ENCODE measurements at regions not wholly inside any gene's neighbourhood (a gene's known extent, or its start where the extent isn't known, plus 50 kb on each side); places are given as distances from the start of the nearest gene placed in this dataset.
"Not testable (repeated sequence)": the region's sequence is repeated elsewhere in the genome, so short reads cannot be mapped to it uniquely, and the experiment has no call there.

DNA sequence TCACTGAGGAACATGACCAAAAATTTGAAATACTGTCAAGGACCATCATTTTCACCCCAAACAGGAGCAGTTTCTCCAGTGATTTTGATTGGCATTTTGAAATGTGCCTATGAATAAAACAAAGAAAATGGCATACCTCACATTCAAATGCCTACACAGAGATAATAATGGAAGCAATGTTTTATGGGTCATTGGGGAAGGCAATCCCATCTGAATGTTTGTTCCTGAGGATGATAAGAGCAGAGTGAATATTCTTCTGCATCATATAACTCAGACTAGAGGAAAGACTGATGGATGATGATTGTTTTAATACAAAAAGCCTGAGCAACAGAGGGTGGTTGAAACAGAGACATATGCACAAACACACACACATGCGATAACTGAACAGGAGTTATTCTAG lies 2749.9 kb downstream of the PCDH9 start:
- H3K4me3 ChIP-seq (ENCODE audit: low read depth, low read length): no peak overlapping the region
- H3K27ac ChIP-seq (ENCODE audit: low read depth, low read length): no peak overlapping the region

DNA sequence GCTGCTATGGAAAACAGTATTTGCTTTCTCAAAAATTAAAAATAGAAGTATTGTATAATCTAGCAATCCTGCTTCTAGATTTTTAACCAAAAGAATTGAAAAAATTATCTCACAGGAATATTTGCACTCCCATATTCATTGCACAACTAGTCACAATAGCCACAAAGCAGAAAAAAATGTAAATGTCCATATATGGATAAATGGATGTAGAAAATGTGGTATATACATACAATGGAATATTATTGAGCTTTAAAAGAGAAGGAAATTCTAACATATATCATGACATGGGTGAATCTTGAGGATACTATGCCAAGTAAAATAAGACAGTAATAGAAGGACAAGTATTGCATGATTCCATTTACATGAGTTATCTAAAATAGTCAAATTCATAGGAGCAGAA lies 2753.0 kb downstream of the PCDH9 start:
- Histone ChIP-seq H3K9ac (ENCODE audit: low read length) (no peak overlapping the region), H3K27ac (ENCODE audit: low read depth, low read length) (no peak overlapping the region), H3K9me3 (ENCODE audit: control insufficient read depth, insufficient read depth, low read depth, low read length) (0 out of 2 replicates have a peak, but pooled peaks cover 3% of the 10 kb centered on the region), H3K4me1 (ENCODE audit: control insufficient read depth, insufficient read depth, low read length) (peaks cover 9% of the 10 kb centered on the region), H3K36me3 (ENCODE audit: control insufficient read depth, insufficient read depth, low read length) (no peaks in the 10 kb centered on the region), H3K4me3 (ENCODE audit: low read depth, low read length) (no peak overlapping the region), H3K27me3 (ENCODE audit: control insufficient read depth, insufficient read depth, low read length) (no peaks in the 10 kb centered on the region)

More for the DNA sequence above, 2749.9 kb downstream of the PCDH9 start:
- Histone ChIP-seq H3K27me3 (ENCODE audit: control insufficient read depth, insufficient read depth, low read length) (no peaks in the 10 kb centered on the region), H3K4me1 (ENCODE audit: control insufficient read depth, insufficient read depth, low read length) (peaks cover 7% of the 10 kb centered on the region; the same call in 1 of the 2 replicates), H3K36me3 (ENCODE audit: control insufficient read depth, insufficient read depth, low read length) (no peaks in the 10 kb centered on the region), H3K9me3 (ENCODE audit: control insufficient read depth, insufficient read depth, low read depth, low read length) (0 out of 2 replicates have a peak, but pooled peaks cover 3% of the 10 kb centered on the region), H3K9ac (ENCODE audit: low read length) (no peak overlapping the region)

DNA sequence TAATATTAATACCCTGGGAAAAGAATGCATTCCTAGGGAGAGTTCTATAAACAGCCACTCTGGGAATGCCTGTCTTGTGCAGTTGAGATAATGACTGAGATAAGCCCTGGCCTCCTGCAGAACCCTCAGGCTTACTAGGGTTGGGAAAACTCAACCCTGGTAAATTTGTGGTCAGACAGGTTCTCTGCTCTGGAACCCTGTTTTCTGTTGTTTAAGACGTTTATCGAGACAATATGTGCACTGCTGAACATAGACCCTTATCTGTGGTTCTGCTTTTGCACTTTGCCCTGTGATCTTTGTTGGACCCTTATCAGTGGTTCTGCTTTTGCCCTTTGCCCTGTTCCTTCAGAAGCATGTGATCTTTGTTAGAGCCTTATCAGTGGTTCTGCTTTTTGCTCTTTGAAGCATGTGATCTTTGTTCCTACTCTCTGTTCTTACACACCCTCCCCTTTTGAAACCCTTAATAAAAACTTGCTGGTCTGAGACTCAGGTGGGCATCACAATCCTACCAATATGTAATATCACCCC lies 2754.0 kb downstream of the PCDH9 start:
- peaks cover 13% of the 10 kb centered on the region for H3K4me1 ChIP-seq (ENCODE audit: control insufficient read depth, insufficient read depth, low read length)
- H3K9ac ChIP-seq (ENCODE audit: low read length); H3K4me3 ChIP-seq (ENCODE audit: low read depth, low read length); H3K9me3 ChIP-seq (ENCODE audit: control insufficient read depth, insufficient read depth, low read depth, low read length); H3K27ac ChIP-seq (ENCODE audit: low read depth, low read length); H3K36me3 ChIP-seq (ENCODE audit: control insufficient read depth, insufficient read depth, low read length); H3K27me3 ChIP-seq (ENCODE audit: control insufficient read depth, insufficient read depth, low read length): not testable (repeated sequence)

DNA sequence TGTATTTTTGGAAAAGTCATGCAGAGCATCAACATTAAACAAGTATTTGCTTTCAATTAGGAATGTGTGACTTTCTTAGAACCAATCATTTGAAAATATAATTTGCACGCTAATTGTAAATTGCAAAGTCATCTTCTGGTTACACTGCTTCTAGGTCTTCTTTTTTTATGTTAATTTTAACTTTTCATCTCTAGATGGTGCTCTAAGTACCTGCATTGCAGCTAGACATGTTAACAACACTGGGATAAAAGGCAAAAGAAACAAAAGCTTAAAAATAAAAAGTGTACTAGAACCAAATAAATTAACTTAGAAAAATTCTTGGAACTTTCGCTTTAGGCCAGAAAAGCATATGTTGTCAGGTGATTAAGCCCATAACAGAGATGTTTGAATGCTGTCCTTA lies 2758.2 kb downstream of the PCDH9 start:
- peaks cover 12% of the 10 kb centered on the region for H3K4me1 ChIP-seq (ENCODE audit: control insufficient read depth, insufficient read depth, low read length)
- H3K27ac ChIP-seq (ENCODE audit: low read depth, low read length): no peak overlapping the region
- H3K27me3 ChIP-seq (ENCODE audit: control insufficient read depth, insufficient read depth, low read length): no peaks in the 10 kb centered on the region
- no peak overlapping the region for H3K4me3 ChIP-seq (ENCODE audit: low read depth, low read length)
- H3K9ac ChIP-seq (ENCODE audit: low read length): no peak overlapping the region
- no peaks in the 10 kb centered on the region for H3K36me3 ChIP-seq (ENCODE audit: control insufficient read depth, insufficient read depth, low read length)
- 0 out of 2 replicates have a peak, but pooled peaks cover 3% of the 10 kb centered on the region for H3K9me3 ChIP-seq (ENCODE audit: control insufficient read depth, insufficient read depth, low read depth, low read length)

DNA sequence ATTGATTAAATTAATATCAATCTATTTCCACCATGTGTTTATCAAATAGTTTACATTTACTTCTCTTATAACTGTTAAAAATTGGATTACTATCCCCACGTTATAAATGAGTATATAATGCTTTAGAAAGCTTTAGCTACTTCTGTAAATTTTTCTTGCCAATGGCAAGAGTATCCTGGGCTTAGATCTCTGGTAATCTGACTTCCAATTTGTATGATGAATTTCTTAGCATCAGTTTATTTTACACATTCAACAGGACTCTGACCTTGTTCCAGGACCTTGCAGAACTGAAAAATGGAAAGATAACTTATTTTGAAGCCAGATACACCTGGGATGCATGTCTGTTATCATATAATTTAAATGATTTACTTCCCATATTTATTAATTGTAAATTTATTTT lies 2759.4 kb downstream of the PCDH9 start:
- Histone ChIP-seq H3K27ac (ENCODE audit: low read depth, low read length) (no peak overlapping the region), H3K9ac (ENCODE audit: low read length) (no peak overlapping the region), H3K36me3 (ENCODE audit: control insufficient read depth, insufficient read depth, low read length) (no peaks in the 10 kb centered on the region), H3K4me3 (ENCODE audit: low read depth, low read length) (no peak overlapping the region), H3K4me1 (ENCODE audit: control insufficient read depth, insufficient read depth, low read length) (peaks cover 12% of the 10 kb centered on the region), H3K27me3 (ENCODE audit: control insufficient read depth, insufficient read depth, low read length) (no peaks in the 10 kb centered on the region), H3K9me3 (ENCODE audit: control insufficient read depth, insufficient read depth, low read depth, low read length) (no peaks in the 10 kb centered on the region)

DNA sequence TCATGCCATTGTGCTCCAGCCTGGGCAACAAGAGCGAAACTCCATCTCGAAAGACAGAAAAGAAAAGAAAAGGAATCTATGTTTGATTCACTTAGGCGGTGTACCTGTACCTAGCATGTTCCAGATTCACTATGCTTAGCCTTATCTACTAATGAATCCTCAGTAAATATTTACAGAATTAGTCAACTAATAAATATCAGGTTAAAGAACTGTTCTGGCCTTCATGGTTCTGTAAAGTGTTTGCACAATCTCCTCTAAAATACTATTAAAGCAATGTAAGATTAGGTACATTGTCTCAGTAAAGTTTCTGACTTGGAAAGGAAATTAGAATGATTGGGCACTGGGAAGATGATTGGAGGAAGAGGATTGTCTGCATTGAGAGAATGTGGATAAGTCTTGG lies 2770.4 kb downstream of the PCDH9 start:
- Histone ChIP-seq H3K4me3 (ENCODE audit: low read depth, low read length) (no peak overlapping the region), H3K4me1 (ENCODE audit: control insufficient read depth, insufficient read depth, low read length) (peaks cover 3% of the 10 kb centered on the region; the same call in 1 of the 2 replicates), H3K36me3 (ENCODE audit: control insufficient read depth, insufficient read depth, low read length) (no peaks in the 10 kb centered on the region), H3K27me3 (ENCODE audit: control insufficient read depth, insufficient read depth, low read length) (no peaks in the 10 kb centered on the region), H3K9me3 (ENCODE audit: control insufficient read depth, insufficient read depth, low read depth, low read length) (no peaks in the 10 kb centered on the region), H3K27ac (ENCODE audit: low read depth, low read length) (no peak overlapping the region), H3K9ac (ENCODE audit: low read length) (no peak overlapping the region)

DNA sequence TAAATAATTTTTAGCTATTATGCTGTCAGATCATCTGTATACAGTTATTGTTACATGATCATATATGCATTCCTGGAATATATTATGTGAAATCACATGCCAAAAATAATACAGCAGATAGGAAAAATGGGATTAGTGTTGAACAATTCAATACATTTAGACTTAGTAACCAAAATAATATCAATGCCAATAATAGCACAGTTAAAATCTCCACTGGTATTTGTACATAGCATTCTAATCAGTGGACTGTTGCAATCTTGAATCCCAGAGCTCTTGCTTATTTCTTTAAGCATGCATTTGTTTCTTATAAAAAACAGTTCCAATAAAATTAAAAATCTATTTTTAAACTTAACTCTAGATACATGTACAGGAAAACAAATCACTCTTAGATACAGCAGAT lies 2772.2 kb downstream of the PCDH9 start:
- Histone ChIP-seq H3K27ac (ENCODE audit: low read depth, low read length) (no peak overlapping the region), H3K9ac (ENCODE audit: low read length) (no peak overlapping the region), H3K4me1 (ENCODE audit: control insufficient read depth, insufficient read depth, low read length) (peaks cover 3% of the 10 kb centered on the region; the same call in 1 of the 2 replicates), H3K36me3 (ENCODE audit: control insufficient read depth, insufficient read depth, low read length) (no peaks in the 10 kb centered on the region), H3K27me3 (ENCODE audit: control insufficient read depth, insufficient read depth, low read length) (no peaks in the 10 kb centered on the region), H3K9me3 (ENCODE audit: control insufficient read depth, insufficient read depth, low read depth, low read length) (no peaks in the 10 kb centered on the region), H3K4me3 (ENCODE audit: low read depth, low read length) (no peak overlapping the region)

DNA sequence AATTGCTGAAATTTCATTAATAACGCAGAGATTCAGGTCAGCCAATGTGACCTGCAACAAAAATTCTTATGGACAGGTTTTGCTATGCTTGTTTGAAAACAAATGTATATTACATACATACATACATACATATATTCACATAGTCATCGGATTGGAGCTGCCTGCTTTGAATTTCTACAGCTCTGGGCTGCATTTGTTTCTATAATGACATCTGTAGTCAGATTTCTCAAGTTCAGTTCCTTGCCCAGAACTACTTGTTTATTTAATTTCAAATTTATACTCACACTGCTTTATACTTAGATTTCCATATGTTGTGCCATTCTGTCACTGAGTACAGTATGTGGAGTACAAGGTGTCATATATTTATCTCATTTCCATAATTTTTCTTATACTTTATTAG lies 2775.0 kb downstream of the PCDH9 start:
- Histone ChIP-seq H3K4me1 (ENCODE audit: control insufficient read depth, insufficient read depth, low read length) (peaks cover 3% of the 10 kb centered on the region; the same call in 1 of the 2 replicates), H3K27ac (ENCODE audit: low read depth, low read length) (no peak overlapping the region)

DNA sequence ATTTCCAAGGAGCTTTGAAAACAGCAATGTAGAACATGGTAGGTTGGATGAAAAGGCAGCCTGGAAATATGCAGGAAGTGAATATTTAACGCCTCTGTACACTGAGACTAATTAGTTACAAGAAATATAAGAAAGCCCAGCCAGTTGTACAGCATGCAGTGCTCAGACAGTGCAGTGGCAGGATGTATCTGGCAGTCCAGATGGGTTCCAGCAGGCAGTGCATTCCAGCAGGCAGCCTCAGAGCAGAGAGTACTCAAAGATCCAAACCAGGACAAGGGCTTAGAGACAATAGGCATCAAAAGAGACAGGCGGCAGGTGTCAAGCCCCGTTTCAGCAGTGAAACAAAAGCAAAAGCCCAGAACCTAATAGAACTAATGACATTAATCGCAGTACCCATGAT lies 2776.3 kb downstream of the PCDH9 start:
- no peaks in the 10 kb centered on the region for H3K27me3 ChIP-seq (ENCODE audit: control insufficient read depth, insufficient read depth, low read length)
- no peaks in the 10 kb centered on the region for H3K36me3 ChIP-seq (ENCODE audit: control insufficient read depth, insufficient read depth, low read length)

More for the DNA sequence above, 2775.0 kb downstream of the PCDH9 start:
- Histone ChIP-seq H3K4me3 (ENCODE audit: low read depth, low read length) (no peak overlapping the region), H3K9me3 (ENCODE audit: control insufficient read depth, insufficient read depth, low read depth, low read length) (no peaks in the 10 kb centered on the region), H3K36me3 (ENCODE audit: control insufficient read depth, insufficient read depth, low read length) (no peaks in the 10 kb centered on the region), H3K9ac (ENCODE audit: low read length) (no peak overlapping the region), H3K27me3 (ENCODE audit: control insufficient read depth, insufficient read depth, low read length) (no peaks in the 10 kb centered on the region)

DNA sequence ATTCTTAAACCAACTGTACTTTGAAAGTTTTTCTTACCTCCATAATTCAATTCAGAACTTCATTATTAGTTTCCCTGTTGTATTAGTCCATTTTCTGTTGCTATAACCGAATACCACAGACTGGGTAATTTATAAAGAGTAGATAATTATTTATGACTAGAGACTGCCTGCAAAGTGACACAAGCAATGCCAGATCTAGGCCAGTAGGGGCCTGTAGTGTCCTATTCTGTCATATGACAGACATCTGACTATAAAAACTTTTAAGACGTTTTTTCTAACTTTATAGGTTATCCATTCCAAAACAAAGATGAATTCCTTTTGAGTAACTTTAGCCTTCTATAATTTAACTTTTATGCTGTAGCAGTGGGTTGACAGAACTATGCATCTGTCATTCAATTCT lies 2783.8 kb downstream of the PCDH9 start:
- no peaks in the 10 kb centered on the region for H3K27me3 ChIP-seq (ENCODE audit: control insufficient read depth, insufficient read depth, low read length)
- no peak overlapping the region for H3K9ac ChIP-seq (ENCODE audit: low read length)
- H3K27ac ChIP-seq (ENCODE audit: low read depth, low read length): no peak overlapping the region
- H3K4me3 ChIP-seq (ENCODE audit: low read depth, low read length): no peak overlapping the region
- H3K4me1 ChIP-seq (ENCODE audit: control insufficient read depth, insufficient read depth, low read length): no peaks in the 10 kb centered on the region
- H3K36me3 ChIP-seq (ENCODE audit: control insufficient read depth, insufficient read depth, low read length): no peaks in the 10 kb centered on the region
- no peaks in the 10 kb centered on the region for H3K9me3 ChIP-seq (ENCODE audit: control insufficient read depth, insufficient read depth, low read depth, low read length)

More for the DNA sequence above, 2776.3 kb downstream of the PCDH9 start:
- no peak overlapping the region for H3K9ac ChIP-seq (ENCODE audit: low read length)
- H3K27ac ChIP-seq (ENCODE audit: low read depth, low read length): no peak overlapping the region
- peaks cover 3% of the 10 kb centered on the region; the same call in 1 of the 2 replicates for H3K4me1 ChIP-seq (ENCODE audit: control insufficient read depth, insufficient read depth, low read length)
- H3K9me3 ChIP-seq (ENCODE audit: control insufficient read depth, insufficient read depth, low read depth, low read length): no peaks in the 10 kb centered on the region
- no peak overlapping the region for H3K4me3 ChIP-seq (ENCODE audit: low read depth, low read length)

DNA sequence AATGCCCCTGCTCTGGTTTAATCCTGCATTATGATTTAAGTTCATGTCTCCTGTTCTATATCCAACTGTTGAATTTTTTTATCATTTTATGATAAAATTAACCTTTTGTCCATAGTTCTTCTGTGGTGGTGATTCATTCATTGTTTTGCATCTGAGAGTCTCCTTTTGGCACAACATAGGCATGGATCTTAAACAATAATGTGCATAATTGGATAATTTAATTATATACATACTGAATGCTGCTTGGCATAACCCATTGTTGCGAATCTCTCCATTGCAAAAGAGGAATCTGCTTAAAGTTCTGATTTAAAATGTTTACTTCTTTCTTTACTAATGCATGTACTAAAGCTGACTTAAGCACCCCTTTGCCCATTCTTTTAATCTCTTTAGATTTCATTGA lies 2788.4 kb downstream of the PCDH9 start:
- Histone ChIP-seq H3K4me3 (ENCODE audit: low read depth, low read length) (no peak overlapping the region), H3K27ac (ENCODE audit: low read depth, low read length) (no peak overlapping the region), H3K27me3 (ENCODE audit: control insufficient read depth, insufficient read depth, low read length) (no peaks in the 10 kb centered on the region), H3K4me1 (ENCODE audit: control insufficient read depth, insufficient read depth, low read length) (no peaks in the 10 kb centered on the region; the same call in 1 of the 2 replicates), H3K9ac (ENCODE audit: low read length) (no peak overlapping the region), H3K9me3 (ENCODE audit: control insufficient read depth, insufficient read depth, low read depth, low read length) (no peaks in the 10 kb centered on the region), H3K36me3 (ENCODE audit: control insufficient read depth, insufficient read depth, low read length) (no peaks in the 10 kb centered on the region)
